Bone marrow (tissue), 2 donors: ENCODE measurements at regions not wholly inside any gene's neighbourhood (a gene's known extent, or its start where the extent isn't known, plus 50 kb on each side); places are given as distances from the start of the nearest gene placed in this dataset.

ENCODE experiments used
- DNase-seq, 2 donors: peaks; one replicate each; lab custom pipeline; 2025; lab: John Stamatoyannopoulos, UW

DNA sequence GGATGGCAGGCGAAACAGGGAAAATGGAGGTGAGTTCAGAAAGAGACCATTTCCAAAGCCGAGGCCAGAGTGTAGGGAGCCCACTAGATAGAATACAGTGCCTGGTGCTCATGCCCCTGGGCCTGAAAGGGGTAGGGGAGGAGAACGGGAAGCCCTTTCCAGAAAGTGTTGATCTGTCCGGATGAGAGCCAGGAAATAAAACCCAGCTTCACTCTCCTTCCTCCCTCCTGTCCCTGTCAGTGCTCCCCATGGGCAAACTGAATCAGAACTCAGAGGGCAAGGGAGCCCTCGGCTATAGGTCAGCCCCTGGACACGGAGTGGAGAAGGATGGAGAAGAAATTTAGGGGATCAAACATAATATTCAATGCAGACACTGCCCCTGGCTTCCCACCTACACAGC lies 57.7 kb upstream of the RPL38 start:
- DNase-seq = no peak

GRCh38 chr17:74146196-74146595 lies 57.3 kb upstream of the RPL38 start:
- no peak for DNase-seq

DNA sequence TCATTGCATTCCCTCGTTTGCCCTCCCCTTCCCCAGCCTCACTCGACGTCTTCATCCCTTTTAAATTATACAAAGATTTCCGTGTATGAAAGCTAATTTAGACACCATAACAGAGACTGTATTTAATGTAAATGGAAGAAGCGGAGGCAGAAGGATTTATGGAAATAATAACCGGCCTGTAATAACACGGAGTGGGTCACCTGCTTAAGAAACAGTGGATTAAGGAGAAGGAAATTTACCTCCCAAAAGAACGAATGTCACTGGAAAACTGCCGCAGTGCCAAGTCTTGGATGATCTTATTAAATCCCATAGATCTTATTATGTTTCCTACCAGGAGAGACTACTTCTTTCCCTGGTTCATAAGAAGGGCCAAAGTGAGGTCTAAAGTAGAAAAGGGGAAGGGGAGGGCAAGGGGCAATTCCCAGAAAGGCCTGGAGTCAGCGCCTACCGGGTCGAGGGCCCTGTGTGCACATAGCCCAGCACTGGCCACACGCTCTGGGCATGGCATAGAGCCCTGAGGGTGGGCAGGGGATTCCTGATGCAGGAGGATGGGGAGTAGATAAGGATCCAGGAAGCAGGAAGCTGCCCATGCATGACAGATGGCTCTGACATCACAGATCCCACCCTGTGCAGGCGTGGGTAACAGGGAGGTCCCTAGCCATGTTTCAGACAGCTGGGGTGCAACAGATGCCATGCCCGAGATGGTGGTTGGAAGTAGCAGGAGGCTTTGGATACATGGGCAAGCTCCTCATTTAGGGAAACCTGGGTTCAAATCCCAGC lies 56.2 kb upstream of the RPL38 start:
- no peak for DNase-seq

- DNase-seq = no peak
These were observed 55.5 kb upstream of the RPL38 start for GRCh38 chr17:74147966-74148365.

DNA sequence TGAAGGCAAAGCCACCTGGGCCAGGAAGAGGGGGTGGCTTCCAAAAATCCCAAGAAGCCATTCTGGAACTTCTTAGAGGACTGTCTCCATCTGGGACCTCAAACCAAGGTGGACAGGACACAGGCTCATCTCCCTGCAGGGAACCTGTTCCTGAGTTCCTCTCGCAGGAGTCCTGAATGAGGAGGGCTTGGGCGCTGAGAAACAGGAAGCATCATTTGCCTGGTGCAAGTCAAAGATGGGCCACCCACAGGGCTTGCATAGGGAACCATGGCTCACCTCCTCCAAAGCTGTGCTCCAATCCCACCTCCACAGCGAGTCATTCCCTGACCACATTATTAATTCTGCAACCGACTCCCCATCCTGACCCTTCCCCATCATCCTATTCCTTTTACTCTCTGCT lies 55.0 kb upstream of the RPL38 start:
- no peak for DNase-seq

DNA sequence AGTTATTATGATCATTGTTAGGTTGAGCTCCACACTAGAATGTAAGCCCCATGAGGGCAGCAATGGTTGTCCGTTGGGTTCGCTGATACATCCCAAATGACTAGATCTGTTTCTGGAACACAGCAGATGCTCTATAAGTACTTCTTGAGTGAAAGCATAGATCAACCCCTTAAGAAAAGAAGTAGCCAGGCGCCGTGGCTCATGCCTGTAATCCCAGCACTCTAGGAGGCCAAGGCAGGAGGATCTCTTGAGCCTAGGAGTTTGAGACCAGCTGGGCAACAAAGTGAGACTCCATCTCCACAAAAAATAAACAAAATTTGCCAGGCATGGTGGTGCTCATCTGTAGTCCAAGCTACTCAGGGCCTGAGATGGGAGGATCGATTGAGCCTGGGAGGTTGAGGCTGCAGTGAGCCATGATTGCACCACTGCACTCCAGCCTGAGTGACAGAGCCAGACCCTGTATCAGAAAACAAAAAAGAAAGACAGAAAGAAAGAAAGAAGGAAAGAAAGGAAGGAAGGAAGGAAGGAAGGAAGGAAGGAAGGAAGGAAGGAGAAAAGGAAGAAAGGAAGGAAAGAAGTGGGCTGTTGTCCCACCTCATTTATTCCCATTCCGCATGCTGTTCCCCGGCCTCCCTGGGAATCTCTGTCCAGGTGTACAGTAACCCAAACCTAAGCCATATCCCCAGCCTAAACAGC lies 54.4 kb upstream of the RPL38 start:
- no peak for DNase-seq

DNA sequence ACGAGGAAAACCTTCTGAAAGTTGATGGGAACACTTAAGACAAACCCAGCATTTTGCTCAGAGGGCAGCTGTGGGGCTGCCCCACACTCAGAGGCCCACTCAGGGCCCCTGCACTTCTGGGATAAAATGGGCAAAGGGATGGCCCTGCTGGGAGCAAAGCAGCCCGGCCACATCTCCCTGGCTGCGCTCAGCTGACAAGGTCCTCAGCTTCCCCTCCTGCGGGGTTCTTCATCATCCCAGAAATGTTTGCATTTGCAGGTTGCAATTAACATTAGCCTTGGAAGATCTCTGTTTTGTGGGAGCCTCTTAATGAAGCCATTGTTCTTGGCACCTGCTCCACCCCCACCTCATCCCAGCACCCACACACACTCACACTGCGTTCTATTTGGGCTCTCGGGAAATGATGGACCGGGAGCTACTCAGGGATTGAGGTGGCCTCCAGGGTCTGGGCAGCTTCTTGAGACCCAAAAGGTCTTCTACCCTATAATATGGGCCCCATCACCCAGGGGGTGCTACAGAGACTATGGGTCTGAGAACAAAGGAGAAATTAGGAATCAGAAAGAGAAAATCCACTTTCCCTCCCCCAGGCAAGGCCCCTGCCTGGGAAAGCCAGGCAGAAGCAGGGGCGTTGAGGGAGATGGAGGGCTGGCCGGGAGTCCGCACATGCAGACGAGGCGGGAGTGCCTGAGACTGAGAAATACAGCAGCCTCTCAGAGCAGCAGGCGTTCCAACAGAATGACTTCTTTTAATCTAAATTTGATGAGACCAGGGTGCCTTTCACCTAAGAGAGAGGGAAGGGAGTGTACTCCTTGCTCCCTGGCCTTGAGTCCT lies 53.7 kb upstream of the RPL38 start:
- no peak for DNase-seq

DNA sequence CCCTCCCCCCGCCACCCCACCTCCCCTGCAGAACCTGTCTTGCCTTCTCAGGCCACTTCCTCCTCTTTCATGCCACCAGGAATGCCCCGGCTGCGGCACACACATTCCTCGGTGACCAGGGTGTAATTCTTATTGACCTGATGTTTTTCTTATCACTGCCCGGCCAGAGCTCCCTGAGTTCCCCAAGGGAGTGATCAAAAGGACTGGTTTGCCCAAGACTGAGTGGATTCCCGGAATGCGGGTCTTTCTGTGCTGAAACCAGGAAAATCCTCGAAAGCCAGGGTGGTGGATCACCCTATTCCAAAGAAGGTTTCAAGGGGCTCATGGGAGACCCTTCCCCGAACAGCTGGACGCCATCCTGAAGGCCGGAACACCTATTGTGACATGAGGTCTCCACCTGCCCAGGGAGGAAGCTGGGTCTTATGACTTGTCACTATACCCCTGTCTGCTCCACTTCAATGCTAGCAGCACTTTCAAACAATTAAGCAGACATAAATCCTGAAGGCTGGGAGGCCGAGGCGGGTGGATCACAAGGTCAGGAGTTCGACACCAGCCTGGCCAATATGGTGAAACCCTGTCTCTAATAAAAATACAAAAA lies 53.0 kb upstream of the RPL38 start:
- no peak for DNase-seq

DNA sequence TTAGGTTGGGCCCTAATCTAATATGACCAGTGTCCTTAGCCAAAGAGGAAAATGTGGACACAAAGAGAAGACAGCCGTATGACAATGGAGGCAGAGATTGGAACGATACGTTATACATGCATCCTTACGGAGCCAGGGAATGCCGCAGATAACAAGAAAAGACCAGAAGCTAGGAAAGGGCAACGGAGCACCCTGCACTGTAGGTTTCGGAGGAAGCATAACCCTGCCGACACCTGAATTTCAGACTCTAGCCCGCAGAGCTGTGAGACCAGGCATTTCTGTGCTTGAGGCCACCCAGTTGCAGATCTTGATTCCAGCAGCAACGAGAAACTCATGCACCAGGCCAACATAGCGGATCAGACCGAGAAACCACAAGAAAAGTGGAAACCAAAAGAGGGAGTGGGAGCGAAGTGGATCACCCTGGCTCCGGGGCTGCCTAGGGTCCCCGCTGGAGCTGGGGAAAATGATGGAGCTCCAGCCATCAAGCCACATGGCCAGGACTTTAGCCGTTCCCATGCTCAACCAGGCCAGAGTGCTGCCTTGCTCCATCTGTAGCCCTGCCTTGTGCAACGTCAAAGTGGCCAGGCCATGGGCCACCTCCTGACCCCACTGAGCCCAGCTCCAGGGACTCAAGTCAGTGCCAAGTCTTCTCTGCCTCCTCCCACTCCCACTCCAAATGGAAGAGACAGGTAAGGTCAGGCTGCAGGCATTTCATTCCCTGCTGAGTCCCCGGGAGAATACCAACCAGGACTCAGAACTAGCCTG lies 51.7 kb upstream of the RPL38 start:
- DNase-seq = no peak

DNA sequence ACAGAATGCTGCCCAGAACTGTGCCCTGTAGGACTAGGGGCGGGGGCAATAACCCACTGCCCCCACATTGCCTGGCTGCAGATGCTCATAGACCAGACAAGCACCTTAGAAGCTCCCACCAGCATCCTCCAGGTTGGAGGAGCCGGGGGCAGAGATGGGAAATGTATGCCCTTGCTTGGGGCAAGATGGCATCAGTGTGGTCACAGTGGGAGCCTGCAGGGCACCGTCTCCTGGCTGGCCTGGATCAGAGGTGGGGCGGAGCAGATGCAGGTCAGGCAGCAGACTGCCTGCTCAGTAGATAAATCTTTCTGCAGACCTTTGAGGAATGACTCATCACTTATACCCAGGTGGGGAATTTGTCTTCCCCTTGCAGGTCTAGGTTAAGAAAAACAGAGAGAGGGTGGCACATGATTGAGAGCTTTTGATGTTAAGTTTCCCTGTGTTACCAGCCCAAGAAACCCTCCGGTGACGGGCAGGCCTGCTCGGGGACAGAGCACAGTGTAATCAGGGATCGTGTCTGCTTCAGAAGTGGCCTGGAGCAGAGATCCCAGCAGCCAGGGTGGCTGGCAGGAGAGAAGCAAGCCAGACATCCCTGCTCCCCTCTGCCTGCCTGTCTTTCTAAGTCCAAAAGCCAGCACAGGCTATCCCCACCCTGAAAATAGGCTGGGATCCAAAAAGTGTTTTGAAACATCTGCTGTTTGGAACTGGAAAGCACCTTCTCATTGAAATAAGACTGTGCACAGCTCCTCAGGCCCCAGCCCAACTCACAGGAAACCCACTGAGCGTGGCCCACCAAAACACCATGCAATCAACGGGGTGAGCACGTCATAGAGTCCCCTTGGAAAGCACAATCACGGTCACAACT lies 50.7 kb upstream of the RPL38 start:
- no peak for DNase-seq

- no peak for DNase-seq
These were observed 50.0 kb upstream of the RPL38 start for GRCh38 chr17:74153456-74153810.
